HG02588 (cell line): ENCODE measurements at regions not wholly inside any gene's neighbourhood (a gene's known extent, or its start where the extent isn't known, plus 50 kb on each side); places are given as distances from the start of the nearest gene placed in this dataset.

Experiments
- ATAC-seq: cut with Tn5 transposase; IDR thresholded peaks from one replicate; pipeline ENCODE4 v1.9.1; 2021; ENCODE audit warnings: mild to moderate bottlenecking, moderate library complexity; ENCODE audit not compliant: unreplicated experiment

GRCh38 chrX:6701085-6701484 is 166.2 kb upstream of the VCX3A start:
- ATAC-seq: no peak

GRCh38 chrX:6695717-6696116 is 160.8 kb upstream of the VCX3A start:
- no peak for ATAC-seq

- no peak for ATAC-seq
Measured at GRCh38 chrX:6694977-6695376, 160.1 kb upstream of the VCX3A start.

GRCh38 chrX:6694221-6694620 is 159.3 kb upstream of the VCX3A start:
- no peak for ATAC-seq

- ATAC-seq: no peak
Measured at GRCh38 chrX:6693051-6693450, 158.1 kb upstream of the VCX3A start.

GRCh38 chrX:6685489-6685888 is 150.6 kb upstream of the VCX3A start:
- no peak for ATAC-seq

- ATAC-seq: no peak
Measured at GRCh38 chrX:6683353-6683752, 148.4 kb upstream of the VCX3A start.

GRCh38 chrX:6681521-6682145 is 146.7 kb upstream of the VCX3A start:
- ATAC-seq: no peak

- no peak for ATAC-seq
Measured at GRCh38 chrX:6679988-6680387, 145.1 kb upstream of the VCX3A start.

- no peak for ATAC-seq
Measured at GRCh38 chrX:6679550-6679949, 144.6 kb upstream of the VCX3A start.

- no peak for ATAC-seq
Measured at GRCh38 chrX:6678313-6678712, 143.4 kb upstream of the VCX3A start.

GRCh38 chrX:6674734-6675133 is 139.8 kb upstream of the VCX3A start:
- ATAC-seq: no peak

GRCh38 chrX:6667048-6667768 is 132.3 kb upstream of the VCX3A start:
- ATAC-seq: no peak

GRCh38 chrX:6666624-6667023 is 131.7 kb upstream of the VCX3A start:
- no peak for ATAC-seq

- no peak for ATAC-seq
Measured at GRCh38 chrX:6661736-6662135, 126.8 kb upstream of the VCX3A start.

GRCh38 chrX:6660567-6661264 is 125.8 kb upstream of the VCX3A start:
- no peak for ATAC-seq

- no peak for ATAC-seq
Measured at GRCh38 chrX:6645216-6645615, 110.3 kb upstream of the VCX3A start.

- ATAC-seq: no peak
Measured at GRCh38 chrX:6644411-6644810, 109.5 kb upstream of the VCX3A start.

GRCh38 chrX:6640727-6641126 is 105.8 kb upstream of the VCX3A start:
- no peak for ATAC-seq

GRCh38 chrX:6614506-6614905 is 79.6 kb upstream of the VCX3A start:
- ATAC-seq: no peak

GRCh38 chrX:6599230-6599860 is 64.4 kb upstream of the VCX3A start:
- no peak for ATAC-seq
